ENCODE measurements at regions not wholly inside any gene's neighbourhood (a gene's known extent, or its start where the extent isn't known, plus 50 kb on each side); places are given as distances from the start of the nearest gene placed in this dataset.
A peak's percentile ranks its signal among the peaks of the same experiment; 100 is the strongest.

DNA sequence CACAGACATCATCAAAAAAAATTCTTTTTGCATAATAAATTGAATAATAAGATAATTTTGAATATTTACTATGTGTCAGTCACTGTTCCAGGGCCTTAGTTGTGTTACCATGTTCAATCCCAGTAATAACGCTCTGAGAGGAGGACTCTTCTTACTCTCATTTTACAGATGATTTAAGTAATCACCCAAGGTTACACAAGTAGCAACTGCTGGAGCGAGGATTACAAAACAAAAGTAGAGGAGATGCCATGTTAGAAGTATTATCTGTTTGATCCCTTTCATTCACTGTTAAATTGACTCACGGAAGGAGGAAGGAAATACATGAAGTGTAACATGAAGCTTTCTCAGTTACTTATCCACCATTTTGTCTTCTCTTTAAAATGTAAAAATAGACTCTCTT is 412.8 kb downstream of the NFIB start:
- no peak for DNase-seq (ENCODE audit: low spot score)
- TF ChIP-seq, protein P1, sequence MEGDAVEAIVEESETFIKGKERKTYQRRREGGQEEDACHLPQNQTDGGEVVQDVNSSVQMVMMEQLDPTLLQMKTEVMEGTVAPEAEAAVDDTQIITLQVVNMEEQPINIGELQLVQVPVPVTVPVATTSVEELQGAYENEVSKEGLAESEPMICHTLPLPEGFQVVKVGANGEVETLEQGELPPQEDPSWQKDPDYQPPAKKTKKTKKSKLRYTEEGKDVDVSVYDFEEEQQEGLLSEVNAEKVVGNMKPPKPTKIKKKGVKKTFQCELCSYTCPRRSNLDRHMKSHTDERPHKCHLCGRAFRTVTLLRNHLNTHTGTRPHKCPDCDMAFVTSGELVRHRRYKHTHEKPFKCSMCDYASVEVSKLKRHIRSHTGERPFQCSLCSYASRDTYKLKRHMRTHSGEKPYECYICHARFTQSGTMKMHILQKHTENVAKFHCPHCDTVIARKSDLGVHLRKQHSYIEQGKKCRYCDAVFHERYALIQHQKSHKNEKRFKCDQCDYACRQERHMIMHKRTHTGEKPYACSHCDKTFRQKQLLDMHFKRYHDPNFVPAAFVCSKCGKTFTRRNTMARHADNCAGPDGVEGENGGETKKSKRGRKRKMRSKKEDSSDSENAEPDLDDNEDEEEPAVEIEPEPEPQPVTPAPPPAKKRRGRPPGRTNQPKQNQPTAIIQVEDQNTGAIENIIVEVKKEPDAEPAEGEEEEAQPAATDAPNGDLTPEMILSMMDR (IDR thresholded peaks at IDR 0.05), result no peak
- H3K27ac ChIP-seq, result no peak overlapping the region

DNA sequence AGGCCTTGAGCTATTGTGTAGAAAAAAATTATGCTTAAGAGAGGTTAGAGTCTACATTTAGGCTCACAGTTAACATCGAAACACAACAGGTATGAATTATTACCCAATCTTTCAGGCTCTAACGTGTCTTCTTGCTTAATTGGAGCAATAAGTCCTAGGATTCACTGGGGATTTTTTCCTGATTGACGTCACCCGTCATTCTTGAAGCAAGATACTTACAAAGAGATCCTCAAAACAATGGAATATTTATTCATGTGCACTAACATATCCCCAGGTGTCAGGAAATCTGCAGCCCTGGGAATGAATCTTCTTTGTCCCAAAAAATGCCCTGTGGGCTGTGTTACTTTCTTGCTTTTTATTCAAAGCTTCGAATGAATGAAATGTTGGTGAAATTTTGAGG is 413.5 kb downstream of the NFIB start:
- TF ChIP-seq, protein P1 (IDR thresholded peaks at IDR 0.05), result no peak
- Histone ChIP-seq H3K27ac (peak overlapping the region in 1 of 2 donors; percentile 4), H3K4me3 (no peak overlapping the region)
- DNase-seq (ENCODE audit: low spot score), result no peak

More for the DNA sequence above, 412.8 kb downstream of the NFIB start:
- no peak overlapping the region for H3K4me3 ChIP-seq

DNA sequence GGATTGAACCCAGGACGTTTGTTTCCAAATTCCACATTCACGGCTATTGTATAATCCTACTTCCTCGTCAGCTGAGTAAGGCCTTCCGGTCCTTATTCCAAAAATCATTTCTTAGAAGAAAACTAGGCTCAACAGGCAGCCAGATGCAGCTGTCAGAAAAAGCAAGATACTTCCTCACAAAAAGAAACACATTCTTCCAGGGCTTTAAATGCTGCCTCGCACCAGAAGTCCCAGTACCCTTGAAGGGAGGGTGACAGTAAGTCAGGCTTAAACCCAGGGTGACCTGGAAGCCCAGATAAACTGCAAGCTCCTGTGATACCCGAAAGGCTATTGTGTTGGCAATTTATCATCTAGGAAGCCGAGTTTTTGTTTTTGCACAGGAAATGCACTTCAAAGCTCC is 414.0 kb downstream of the NFIB start:
- no peak for DNase-seq (ENCODE audit: low spot score)
- no peak overlapping the region for H3K4me3 ChIP-seq
- H3K27ac ChIP-seq, result peak overlapping the region; percentile 72 to 74
- TF ChIP-seq, protein P1 (IDR thresholded peaks at IDR 0.05), result no peak

DNA sequence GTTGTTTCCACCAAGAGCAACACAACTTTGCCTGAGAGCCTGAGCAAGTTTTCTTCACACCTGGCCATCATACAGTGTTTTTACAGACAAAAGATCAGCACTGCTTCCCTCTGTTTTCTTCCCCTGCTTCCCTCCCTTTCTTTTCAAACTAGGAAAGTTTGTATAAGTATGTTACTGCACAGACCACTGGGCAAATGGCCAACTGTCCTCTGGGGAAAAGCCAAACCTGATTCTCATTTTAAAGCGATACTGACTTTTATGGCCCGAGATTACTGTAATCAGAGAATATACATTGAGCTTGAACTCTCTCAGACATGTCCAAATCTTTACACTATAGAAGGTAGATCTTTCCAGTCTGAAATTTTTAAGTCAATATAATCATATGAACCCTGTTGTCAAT is 415.0 kb downstream of the NFIB start:
- no peak overlapping the region for H3K4me3 ChIP-seq
- H3K27ac ChIP-seq, result no peak overlapping the region
- DNase-seq (ENCODE audit: low spot score), result no peak
- TF ChIP-seq, protein P1 (IDR thresholded peaks at IDR 0.05), result no peak

DNA sequence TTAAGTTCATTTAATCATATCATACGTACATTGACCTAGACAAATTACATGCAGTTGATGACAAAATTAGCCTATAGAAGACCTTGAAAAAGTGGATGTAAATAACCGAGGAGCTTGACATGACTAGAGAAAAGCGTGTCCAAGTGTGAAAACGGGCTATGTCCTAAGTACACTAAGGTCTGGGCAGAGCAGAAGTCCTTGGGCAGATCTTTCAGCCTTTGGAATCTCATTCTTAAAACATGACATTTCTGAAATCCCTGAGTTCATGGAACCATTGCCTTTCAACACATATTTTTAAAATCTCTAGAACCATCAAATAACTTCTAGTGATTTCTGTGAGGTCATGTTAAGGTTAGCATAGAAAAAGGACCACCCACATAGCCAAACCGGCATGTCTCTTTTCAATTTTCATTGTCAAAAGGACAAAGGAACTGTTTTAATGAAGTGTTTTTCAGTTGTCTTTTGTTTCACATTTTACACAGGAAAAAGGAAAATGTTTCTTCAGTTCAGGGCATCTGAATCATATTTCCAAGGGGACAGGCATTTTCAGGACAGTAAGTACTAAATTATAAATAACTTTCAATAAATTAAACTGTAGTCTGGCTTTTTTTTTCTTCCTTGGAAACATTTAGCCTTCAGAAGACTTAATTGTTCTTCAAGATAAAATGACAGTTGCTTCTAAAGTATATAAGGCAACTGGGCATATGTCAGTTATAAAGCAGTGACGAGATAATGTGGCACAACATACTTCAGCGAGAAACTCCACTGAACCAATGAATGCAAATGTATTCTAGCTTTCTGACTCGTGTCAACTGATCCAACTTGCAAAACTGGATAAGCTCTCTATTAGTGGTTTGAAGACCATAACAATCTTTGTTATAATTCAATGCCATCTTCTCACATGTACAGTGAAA is 416.8 kb downstream of the NFIB start:
- no peak for DNase-seq (ENCODE audit: low spot score)
- peak overlapping the region; percentile 15 to 52 for H3K27ac ChIP-seq
- TF ChIP-seq, protein P1 (IDR thresholded peaks at IDR 0.05), result no peak
- H3K4me3 ChIP-seq, result no peak overlapping the region

DNA sequence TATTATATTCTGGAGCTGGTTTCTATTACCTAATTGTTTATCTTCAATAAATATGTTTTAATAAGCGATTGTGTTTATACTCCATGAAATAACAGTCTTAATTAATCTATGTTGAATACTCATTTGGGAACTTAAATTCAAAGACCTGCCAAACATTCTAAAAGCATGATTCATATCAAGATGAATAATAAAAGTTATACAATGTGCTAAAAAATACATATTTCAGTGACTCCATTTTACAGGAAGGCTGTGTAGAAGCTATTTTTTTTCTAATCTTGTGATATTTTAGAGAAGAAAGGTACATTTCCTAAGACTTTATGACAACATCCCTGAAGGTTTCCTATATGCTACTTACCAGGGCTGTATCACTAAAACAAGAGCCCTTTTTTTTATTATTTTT is 417.9 kb downstream of the NFIB start:
- no peak overlapping the region for H3K4me3 ChIP-seq
- TF ChIP-seq, protein P1 (IDR thresholded peaks at IDR 0.05), result no peak
- no peak overlapping the region for H3K27ac ChIP-seq
- no peak for DNase-seq (ENCODE audit: low spot score)

DNA sequence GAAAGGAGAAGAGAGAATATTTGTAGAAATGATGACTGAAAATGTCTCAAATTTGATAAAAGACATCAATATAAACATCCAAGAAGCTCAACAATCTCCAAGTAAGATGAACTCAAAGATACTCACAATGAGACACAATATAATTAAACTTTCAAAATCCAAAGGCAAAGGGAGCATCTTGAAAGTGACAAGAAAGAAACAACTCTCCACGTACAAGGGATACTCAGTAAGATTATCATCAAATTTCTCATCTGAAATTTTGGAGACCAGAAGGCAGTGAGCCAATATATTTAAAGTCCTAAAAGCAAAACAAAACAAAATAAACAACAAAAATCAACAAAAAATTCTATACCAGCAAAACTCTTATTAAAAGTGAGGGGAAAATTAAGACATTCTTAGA is 428.7 kb downstream of the NFIB start:
- Histone ChIP-seq H3K27ac (no peak overlapping the region), H3K4me3 (no peak overlapping the region)
- TF ChIP-seq, protein P1 (IDR thresholded peaks at IDR 0.05), result no peak
- no peak for DNase-seq (ENCODE audit: low spot score)
